NCI-H128 (cell line): ENCODE measurements at regions not wholly inside any gene's neighbourhood (a gene's known extent, or its start where the extent isn't known, plus 50 kb on each side); places are given as distances from the start of the nearest gene placed in this dataset.
"Not testable (repeated sequence)": the region's sequence is repeated elsewhere in the genome, so short reads cannot be mapped to it uniquely, and the experiment has no call there.

Source experiments
- DNase-seq: peaks from one replicate; lab custom pipeline; 2025; ENCODE audit not compliant: unreplicated experiment; lab: John Stamatoyannopoulos, UW

DNA sequence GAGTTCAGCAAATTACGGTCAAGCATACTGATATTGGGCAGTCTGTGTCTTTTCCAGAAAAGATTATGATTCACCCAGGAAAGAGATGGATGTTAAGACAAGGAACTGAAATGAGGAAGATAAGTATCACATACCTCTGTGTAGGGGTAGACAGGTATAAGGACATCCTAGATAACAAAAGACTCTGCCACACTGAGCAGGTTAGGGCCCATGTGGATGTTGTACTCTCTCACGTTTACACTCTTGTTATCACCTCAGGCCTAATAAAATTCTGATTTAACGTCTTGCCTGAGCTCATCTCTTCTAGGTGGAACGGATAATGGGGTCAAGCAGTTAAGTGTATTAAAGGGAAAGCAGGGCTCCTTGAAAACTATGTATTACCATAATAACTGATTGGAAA, 2480.8 kb downstream of the PCDH9 start:
- DNase-seq, result no peak

DNA sequence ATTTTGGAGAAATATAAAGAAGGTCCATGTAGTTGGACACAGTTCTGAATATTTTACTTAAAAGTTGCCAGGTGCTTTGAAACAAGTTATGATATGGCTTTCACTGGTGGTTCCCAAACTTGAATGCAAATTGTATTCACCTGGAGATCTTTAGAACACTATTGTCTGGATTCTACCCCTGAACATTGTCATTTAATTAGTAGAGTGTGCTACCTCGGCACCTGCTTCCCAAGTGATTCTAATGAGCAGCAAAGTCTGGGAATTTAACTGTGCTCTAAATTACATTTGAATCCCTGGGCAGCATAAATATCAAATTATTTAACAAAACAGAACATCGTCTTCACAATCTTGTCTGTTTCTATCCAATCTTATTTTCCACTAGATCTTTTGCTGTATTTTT, 2483.3 kb downstream of the PCDH9 start:
- no peak for DNase-seq

DNA sequence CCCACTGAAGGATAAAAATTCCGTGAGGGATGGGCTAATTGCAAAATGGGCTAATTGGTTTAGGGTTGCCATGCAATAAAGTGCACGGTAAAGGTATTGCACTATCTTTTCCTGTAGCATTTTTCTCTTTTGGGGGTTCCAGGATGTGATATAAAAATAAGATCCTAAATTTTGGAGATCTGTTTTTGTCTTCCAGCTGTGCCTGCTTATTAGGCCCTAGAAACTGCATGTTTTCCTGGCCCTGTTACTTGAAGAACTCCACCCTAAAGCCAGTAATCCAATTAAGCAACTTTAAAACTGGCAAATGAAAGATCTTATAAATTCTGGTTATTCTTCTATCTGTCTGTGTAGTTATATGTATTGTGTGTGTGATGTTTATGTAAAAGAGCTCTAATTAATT, 2489.6 kb downstream of the PCDH9 start:
- no peak for DNase-seq

DNA sequence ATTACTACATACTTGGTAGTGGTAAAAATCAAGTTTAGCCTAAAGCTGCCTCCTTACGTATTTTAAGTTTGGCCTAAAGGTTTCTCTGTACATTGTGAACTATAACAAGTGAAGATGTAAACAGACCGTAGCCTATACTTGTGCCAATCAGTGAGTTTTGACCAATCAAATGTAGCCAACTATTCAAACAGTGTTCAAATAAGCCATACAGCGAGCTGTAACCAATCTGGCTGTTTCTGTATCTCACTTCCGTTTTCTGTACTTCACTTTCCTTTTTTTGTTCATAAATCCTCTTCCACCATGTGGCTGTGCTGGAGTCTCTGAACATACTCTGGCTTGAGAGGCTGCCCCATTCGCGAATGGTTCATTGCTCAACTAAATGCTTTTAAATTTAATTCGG, 2504.6 kb downstream of the PCDH9 start:
- no peak for DNase-seq

DNA sequence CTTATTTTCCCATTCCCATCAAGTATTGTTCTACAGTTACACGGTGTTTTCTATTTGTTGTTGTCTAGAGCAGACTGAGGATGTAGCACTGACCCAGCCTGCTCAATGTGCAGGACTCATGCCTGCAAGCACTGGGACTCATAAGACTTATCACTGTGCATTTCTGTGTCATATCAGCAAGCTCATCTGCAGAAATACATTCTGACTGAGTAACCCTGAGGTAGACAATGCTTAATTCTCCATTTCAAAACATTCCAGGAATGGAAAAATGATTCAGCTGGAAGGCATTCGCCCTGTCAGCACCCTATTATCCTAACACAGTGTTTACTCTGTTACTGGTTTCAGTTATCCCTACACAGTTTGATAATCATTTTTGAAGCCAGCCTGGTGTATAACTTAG, 2506.4 kb downstream of the PCDH9 start:
- DNase-seq, result no peak

DNA sequence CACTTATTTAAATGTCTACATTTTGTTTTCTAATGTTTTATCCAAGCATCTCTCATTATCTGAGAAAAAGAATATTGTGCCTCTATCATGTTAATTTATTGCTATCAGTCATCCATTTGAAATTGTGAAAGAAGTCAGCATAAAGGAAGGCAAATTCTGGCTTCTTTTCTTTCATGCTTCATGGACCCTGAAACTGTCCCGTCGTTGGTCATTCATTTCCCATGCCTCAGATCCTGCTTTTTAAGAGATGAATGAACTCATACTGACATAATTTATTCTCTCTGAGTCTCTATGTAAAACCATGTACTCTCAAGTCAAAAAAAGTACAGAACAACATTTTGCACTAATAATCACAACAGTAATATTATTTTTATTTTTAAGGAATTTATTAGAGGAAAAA, 2512.0 kb downstream of the PCDH9 start:
- no peak for DNase-seq

DNA sequence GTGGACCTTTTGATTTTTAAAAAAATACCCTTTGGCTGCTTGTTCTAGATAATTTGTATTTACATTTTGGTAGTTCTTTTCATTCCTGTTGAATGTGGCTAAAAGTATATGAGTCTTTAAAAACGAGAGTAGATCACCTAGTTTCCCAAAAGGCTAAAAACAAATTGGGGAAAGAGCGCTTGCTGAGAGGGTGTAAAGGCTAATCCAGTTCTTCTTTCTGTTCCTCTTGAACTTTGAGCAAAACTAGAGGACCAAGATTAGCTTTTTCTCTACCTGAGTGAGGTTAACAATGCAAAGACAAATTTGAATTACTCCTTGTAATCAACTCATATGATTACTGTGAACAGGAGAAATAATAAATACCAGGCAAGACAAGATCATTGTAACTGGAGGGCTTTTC, 2513.2 kb downstream of the PCDH9 start:
- no peak for DNase-seq

DNA sequence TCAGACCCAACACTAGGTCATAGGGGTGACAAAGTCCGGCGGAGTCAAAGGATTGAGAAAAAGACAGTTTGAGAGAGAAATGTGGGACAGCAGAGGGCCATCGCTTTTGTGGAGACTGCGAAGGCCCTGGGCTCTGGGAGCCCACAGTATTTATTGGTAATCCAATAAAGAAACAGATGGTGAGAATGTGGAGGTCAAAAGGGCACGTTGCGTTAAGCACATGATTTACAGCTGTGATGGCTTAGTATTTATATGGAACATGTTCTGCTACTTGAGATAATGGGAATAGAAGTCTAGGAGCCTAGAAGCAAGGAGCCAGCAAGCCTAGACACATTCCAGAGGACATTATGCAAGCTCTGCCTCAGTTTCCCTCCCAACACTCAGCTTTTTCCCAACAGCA, 2521.1 kb downstream of the PCDH9 start:
- no peak for DNase-seq

DNA sequence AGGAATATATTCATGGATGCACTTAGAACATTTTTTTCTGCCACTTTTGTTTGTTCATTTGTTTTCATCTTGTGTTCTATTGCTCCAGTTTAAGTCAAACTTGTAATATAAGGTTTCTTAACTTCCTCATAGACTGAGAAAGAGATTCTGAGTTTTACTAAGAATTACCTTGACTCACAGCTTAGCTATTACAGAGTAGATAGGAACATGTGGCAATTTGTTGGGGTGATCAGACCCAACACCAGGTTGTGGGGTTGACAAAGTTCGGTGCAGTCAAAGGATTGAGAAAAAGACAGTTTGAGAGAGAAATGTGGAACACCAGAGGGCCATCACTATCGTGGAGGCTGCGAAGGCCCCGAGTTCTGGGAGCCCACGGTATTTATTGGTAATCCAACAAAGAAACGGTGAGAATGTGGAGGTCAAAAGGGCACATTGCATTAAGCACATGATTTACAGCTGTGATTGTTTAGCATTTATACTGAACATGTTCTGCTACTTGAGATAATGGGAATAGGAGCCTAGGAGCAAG, 2526.0 kb downstream of the PCDH9 start:
- no peak for DNase-seq

DNA sequence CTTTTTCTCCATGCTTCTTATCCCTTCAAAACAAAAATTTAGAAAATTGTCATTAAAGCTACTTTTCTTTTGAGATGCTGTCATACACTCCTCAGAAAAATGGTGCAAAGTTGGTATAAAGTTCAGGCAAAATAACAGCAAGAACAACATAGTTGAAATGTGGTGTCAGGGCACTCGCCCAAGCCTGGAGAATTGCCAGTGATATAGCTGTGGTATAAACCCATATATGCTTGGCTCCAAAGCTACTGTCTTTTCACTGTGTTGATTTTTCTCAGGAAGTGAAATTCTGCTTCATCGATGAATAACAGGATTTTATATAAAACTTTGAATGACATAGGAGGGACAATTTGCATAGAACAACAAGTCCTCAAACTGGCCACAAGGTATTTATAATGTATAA, 2532.9 kb downstream of the PCDH9 start:
- DNase-seq, result no peak

DNA sequence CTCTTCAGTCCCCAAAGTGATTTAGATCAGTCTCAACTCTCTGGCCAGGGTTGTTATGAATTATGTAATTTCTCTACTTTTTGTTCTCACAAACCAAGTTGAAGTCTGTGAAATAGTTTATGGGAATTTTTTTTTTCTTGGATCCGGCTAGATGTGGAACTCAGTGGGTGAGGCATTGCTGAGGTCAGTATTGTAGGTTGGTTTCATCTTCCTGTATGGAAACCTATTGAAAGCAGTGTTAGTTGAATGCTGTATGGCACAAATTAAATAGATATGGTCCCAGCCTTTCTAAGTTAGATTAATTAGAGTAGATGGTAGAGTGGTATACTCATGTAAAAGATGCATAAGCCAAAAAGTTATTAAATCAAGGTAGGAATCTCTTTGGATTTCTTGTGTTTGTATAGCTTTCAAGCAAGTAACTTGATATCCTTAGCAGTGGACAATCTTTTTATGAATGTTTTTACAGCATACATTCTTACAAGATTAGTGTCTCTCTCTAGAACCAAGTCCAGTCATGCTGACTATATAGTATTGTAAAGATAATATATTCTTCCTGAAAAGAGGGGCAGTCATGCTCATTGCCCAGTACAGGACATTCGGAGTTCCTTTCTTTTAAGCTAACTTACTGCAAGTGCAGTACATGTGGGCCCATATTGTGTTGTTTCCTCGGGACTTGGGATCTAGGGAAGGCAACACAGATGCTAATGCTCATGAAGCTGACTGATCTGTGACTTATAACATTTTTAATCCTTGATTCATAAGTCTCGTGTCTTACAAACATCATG, 2541.1 kb downstream of the PCDH9 start:
- DNase-seq, result no peak

DNA sequence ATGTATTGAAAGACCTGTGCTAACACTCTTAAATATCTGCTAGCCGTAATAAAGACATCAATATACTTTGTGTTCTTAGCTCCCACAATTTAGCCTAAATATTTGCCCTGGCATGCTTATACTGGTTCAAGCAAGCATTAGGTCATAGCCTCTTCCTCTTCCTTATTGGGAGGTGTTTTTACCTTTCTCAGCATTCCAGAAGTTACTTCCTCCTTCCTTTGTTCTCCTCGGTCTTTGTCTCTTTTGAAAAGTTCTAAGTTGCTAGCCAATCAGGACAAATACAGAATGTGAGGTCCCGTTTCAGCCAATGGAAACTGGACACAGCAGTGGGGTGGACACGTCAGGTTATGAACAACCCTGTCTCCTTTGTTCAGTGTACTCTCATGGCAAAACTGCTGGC, 2543.6 kb downstream of the PCDH9 start:
- DNase-seq, result not testable (repeated sequence)

DNA sequence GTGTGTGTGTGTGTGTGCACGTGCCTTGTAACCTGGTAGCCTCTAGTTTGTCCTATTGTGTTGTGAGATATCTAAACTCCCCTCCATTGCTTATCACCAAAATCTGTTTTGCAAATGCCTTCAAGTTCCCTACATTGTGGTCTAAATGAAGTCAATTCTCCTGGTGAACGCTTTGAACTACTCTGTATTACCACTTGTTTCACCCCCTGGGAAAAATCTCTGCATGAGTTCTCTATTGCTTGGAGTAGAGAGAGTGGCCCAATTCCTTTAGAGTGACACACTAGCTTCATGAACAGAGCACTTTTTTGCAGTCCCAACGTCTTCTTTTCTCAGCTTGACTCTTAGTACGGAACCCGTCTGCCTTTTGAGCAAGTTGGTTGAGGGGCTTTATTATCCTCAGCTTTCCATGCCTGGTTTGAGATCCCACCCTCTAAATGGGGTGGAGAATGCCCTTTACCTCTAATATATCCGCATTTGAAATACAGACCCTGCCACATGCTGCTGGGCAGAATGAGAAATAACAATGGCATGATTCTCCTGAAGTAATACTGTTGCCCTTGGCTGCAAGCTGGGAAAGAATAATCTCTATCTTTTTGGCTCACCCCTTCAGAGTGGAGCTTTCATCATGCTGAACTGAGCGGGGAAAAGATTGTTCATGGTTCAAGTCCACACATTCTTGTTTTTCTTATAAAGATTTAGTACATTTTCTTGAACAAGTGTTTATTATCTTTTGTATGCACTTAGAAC, 2545.3 kb downstream of the PCDH9 start:
- DNase-seq, result no peak

DNA sequence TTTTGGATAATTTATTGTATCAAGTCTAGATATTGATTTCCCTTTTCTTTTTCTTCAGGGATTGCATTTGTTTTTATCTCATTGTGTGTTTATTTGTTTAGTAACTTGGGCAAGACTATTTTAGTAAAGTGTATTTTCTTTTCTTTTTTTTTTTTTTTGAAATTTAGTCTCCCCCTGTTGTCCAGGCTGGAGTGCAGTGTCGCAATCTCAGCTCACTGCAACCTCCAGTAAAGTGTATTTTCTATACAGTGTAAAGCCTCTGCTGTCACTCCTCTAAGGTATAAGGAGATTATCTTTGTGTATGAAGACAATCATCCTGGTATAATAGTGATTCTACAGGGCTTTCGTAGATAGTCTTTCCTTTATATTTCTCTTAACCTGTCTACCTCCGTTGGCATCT, 2546.0 kb downstream of the PCDH9 start:
- no peak for DNase-seq

DNA sequence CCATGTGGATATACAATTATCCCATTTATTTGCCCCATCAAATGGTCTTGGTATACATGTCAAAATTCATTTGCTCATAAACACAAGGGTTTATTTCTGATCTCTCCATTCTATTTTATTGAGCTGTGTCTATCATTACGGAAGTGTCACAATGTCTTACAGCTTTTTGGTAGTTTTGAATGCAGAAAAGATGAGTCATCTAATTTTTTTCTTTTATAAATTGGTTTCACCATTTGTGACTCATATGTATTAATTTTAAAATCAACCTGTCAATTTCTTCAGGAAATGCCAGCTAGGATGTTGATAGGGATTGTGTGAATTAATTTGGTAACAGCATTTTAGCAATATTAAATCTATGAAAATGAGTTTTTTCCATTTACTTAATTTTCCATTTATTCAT, 2549.4 kb downstream of the PCDH9 start:
- no peak for DNase-seq

DNA sequence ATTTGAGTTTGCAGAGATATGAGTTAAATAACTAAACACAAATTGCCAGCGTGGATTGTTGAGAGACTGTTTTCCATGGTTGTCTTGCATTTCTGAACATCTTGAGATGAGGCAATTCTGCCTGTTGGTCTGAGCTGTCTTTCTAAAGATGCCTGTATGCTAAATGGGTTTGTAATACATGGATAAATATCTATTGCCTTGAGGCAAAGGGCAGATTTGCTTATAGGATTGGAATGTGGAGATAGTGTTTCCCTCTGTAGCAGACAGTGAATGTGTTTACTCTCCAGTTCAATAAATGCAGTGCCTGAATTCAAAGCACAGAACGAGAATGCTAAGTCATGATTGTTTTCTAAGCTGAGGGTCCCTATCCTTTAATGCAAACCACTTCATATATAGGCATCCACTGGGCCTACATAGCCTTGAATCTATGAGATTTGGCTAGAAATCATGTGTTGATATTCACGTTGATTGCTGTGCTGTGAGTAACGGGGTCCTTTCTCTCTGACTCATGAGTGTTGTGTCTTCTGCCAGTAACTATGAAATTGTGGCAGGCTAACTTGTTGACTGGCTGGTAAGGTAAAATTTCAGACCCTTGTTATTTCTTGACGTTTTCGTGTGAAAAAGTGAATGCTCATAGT, 2554.8 kb downstream of the PCDH9 start:
- DNase-seq, result no peak

DNA sequence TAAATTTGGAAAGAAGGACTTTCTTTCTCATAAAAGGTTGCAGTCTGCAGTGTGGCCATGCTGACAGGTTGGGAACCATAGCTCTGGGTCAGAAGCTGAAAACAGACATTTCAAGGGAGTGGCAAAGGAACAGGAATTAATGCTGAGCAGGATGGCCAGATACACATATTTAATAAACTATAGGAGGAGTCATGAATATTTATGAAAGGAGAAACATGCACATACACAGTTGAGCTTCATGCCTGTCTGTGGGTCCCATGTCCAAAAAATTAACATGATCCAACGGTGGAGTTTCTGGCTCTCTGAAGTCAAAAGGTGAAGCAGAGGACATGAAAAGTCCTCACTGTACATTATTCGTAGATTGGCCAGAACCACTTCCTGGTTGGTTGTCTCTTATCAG, 2556.0 kb downstream of the PCDH9 start:
- DNase-seq, result no peak

DNA sequence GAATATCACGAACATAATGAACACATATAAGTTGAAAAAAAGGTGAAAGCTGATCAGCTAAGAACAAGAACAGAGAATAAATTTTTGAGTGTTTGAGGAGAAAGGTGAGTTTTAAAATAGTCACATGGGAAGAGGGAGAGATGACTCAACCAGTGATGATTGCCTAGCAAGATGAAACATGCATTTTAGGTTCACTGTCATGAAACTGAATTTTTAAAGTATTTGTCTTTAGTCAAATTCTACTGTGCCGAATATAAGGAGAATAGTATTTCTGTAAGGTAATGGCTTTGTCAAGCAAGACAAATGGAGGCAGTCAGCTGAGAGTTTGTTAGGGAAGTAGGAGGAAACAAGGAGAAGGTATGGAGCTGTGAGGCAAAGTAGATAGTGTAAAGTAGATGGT, 2557.4 kb downstream of the PCDH9 start:
- DNase-seq, result no peak

DNA sequence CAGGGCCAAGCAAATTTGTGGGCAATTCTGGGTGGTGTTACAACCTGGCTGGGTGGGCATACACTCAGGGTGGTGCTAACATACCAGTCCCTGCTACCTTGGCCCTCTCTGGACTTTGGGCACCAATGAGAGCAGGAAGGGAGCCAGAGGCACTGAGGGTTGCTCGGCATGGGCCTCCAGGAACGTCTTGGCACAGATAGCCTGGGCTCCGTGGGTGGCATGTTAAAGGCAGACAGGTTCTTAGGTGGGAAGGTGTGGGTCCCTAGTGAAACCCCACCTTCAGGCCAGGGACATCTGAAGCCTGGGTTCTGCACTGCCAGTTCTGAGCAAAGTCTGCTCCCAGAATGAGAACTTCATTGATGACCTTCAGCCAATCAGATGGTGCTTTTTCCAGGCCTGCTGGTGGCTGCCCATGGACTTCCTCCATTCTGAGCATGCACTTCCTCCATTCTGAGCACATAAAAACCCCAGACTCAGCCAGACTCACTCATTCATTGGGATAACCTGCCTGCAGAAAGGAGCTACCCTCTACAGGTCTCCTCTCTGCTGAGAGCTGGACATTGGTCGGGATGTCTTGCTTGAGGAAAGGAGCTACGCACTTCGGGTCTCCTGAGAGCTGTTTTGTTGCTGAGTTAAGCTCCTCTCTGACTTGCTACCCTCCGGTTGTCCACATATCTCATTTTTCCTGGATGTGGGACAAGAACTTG, 2567.1 kb downstream of the PCDH9 start:
- no peak for DNase-seq

DNA sequence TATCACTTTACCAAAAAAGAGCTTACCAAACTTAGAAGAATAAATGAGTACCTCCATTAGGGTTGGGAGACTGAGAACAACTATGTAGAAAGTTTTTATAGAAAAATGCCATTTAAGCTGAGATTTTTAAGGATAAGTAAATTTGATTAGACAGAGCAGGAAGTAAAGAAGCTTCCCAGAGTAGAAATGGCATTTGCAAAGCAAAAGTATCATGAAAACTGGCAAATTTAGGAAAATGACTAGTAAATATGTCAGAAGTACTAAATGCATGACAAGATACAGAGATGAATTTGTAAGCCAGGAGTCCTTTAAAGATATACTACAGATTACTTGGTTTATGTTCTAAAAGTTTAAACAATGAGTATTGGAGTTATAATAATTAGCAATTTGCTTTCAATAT, 2581.8 kb downstream of the PCDH9 start:
- no peak for DNase-seq

DNA sequence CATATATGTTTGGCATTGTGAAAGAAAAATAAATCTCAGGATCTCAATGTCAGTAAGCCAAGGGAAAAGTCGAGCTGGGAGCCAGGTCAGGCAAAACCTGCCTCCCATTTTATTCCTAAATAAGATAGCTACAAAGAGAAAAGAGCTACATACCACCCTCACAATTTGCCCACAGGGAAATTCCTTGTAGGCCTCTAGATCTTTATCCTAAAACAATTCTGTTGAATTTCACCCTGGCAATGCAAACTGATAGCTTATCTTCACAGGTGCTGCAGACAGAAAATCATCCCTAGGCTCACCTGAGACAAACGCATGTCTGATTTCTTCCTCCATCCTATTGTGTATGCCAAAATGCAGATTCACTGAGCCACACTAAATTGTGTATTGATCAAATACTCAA, 2587.1 kb downstream of the PCDH9 start:
- no peak for DNase-seq
